MM.1S (cell line): ENCODE measurements at regions not wholly inside any gene's neighbourhood (a gene's known extent, or its start where the extent isn't known, plus 50 kb on each side); places are given as distances from the start of the nearest gene placed in this dataset.

Experiments used
- EZH2 ChIP-seq: fragments of 300-600 bp; sonication (generic); optimal IDR thresholded peaks from 2 replicates; pipeline ENCODE3; 2017; ENCODE audit warnings: low read depth, mild to moderate bottlenecking, antibody characterized with exemption, low read length, mixed read lengths
- EZH2phosphoT487 ChIP-seq: fragments of 300-600 bp; sonication (generic); IDR thresholded peaks from 2 replicates; pipeline ENCODE4 v1.6.1; 2018; ENCODE audit warnings: antibody characterized with exemption, low read length
- TF ChIP-seq, protein P1 (sequence below): fragments of 300-600 bp; sonication (generic); IDR thresholded peaks from 2 replicates; pipeline ENCODE4 v1.5.1; 2016; ENCODE audit warnings: antibody characterized with exemption, low read length, mixed read lengths

DNA sequence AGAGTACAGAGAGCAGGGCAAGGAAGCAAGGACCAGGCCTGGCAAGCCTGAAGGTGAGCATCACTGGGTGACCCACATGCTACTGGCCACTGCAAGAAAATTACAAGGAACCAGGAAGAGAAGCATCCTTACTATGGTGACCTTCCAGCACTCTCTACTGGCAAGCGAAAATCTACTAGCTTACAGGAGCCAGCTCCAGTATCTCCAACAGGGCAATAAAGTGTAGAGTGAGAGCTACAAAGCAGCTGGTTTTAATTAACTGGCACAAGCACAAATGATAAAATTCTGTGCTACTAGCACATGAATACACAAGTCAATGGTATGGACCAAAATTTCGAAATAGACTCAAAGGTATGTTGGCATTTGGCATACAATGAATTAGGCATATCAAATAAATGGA, 113.3 kb upstream of the CAST start:
- TF ChIP-seq, protein P1, sequence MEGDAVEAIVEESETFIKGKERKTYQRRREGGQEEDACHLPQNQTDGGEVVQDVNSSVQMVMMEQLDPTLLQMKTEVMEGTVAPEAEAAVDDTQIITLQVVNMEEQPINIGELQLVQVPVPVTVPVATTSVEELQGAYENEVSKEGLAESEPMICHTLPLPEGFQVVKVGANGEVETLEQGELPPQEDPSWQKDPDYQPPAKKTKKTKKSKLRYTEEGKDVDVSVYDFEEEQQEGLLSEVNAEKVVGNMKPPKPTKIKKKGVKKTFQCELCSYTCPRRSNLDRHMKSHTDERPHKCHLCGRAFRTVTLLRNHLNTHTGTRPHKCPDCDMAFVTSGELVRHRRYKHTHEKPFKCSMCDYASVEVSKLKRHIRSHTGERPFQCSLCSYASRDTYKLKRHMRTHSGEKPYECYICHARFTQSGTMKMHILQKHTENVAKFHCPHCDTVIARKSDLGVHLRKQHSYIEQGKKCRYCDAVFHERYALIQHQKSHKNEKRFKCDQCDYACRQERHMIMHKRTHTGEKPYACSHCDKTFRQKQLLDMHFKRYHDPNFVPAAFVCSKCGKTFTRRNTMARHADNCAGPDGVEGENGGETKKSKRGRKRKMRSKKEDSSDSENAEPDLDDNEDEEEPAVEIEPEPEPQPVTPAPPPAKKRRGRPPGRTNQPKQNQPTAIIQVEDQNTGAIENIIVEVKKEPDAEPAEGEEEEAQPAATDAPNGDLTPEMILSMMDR = no peak
- TF ChIP-seq EZH2phosphoT487 = no peak
- TF ChIP-seq EZH2 = no peak
